8988T (cell line): ENCODE measurements at regions not wholly inside any gene's neighbourhood (a gene's known extent, or its start where the extent isn't known, plus 50 kb on each side); places are given as distances from the start of the nearest gene placed in this dataset.
"Not testable (repeated sequence)": the region's sequence is repeated elsewhere in the genome, so short reads cannot be mapped to it uniquely, and the experiment has no call there.

ENCODE experiments used
- DNase-seq: peaks from one replicate; pipeline ENCODE4 v3.0.0; 2011

GRCh38 chrX:40224658-40225057 lies 126.9 kb upstream of the BCOR start:
- DNase-seq = no peak

GRCh38 chrX:40222612-40223011 lies 124.9 kb upstream of the BCOR start:
- DNase-seq = not testable (repeated sequence)

- no peak for DNase-seq
These were observed 115.3 kb upstream of the BCOR start for GRCh38 chrX:40213092-40213491.

- no peak for DNase-seq
These were observed 112.3 kb upstream of the BCOR start for GRCh38 chrX:40209951-40210617.

- DNase-seq = no peak
These were observed 109.9 kb upstream of the BCOR start for GRCh38 chrX:40207626-40208025.

- no peak for DNase-seq
These were observed 107.7 kb upstream of the BCOR start for GRCh38 chrX:40205471-40205870.

- DNase-seq = no peak
These were observed 104.7 kb upstream of the BCOR start for GRCh38 chrX:40202456-40202855.

- DNase-seq = no peak
These were observed 103.6 kb upstream of the BCOR start for GRCh38 chrX:40201329-40201885.

- no peak for DNase-seq
These were observed 101.9 kb upstream of the BCOR start for GRCh38 chrX:40199704-40200103.

GRCh38 chrX:40197071-40197470 lies 99.3 kb upstream of the BCOR start:
- DNase-seq = no peak

- DNase-seq = no peak
These were observed 97.6 kb upstream of the BCOR start for GRCh38 chrX:40195368-40195767.

GRCh38 chrX:40192196-40192595 lies 94.4 kb upstream of the BCOR start:
- no peak for DNase-seq

- no peak for DNase-seq
These were observed 91.9 kb upstream of the BCOR start for GRCh38 chrX:40189637-40190036.

- DNase-seq = no peak
These were observed 91.0 kb upstream of the BCOR start for GRCh38 chrX:40188573-40189417.

- no peak for DNase-seq
These were observed 87.2 kb upstream of the BCOR start for GRCh38 chrX:40184968-40185367.

- no peak for DNase-seq
These were observed 84.9 kb upstream of the BCOR start for GRCh38 chrX:40182615-40183014.

GRCh38 chrX:40182095-40182494 lies 84.3 kb upstream of the BCOR start:
- no peak for DNase-seq

- no peak for DNase-seq
These were observed 81.5 kb upstream of the BCOR start for GRCh38 chrX:40179283-40179682.

GRCh38 chrX:40177942-40178715 lies 80.4 kb upstream of the BCOR start:
- no peak for DNase-seq

- no peak for DNase-seq
These were observed 79.7 kb upstream of the BCOR start for GRCh38 chrX:40177489-40177888.

- no peak for DNase-seq
These were observed 79.3 kb upstream of the BCOR start for GRCh38 chrX:40177117-40177430.

- DNase-seq = no peak
These were observed 78.8 kb upstream of the BCOR start for GRCh38 chrX:40176351-40177116.
